K562 (cell line): ENCODE measurements at regions not wholly inside any gene's neighbourhood (a gene's known extent, or its start where the extent isn't known, plus 50 kb on each side); places are given as distances from the start of the nearest gene placed in this dataset.

ENCODE experiments used
- ATAC-seq: fragments of 200-7000 bp; cut with Tn5 transposase; 3 replicates; pipeline ENCODE4 v1.9.1; 2020; ENCODE audit warnings: moderate library complexity
- BruUV-seq: library from RNA; stranded (reverse); fragments of 400-500 nt; replicated peaks from 2 replicates; lab custom pipeline; 2021; lab: Mats Ljungman, UMichigan
- CTCF ChIA-PET: fragments of 300-600 bp; formaldehyde crosslinking; extraction: SDS; loops from one replicate; lab custom pipeline; 2021; ENCODE audit warnings: low intra/inter-chr PET ratio; lab: Yijun Ruan, JAX
- POLR2A ChIA-PET: fragments of 300-600, 350-650 bp; sonication (Branson Sonifier 250); formaldehyde crosslinking; extraction: SDS; loops from one replicate; lab custom pipeline; 2021; ENCODE audit warnings: antibody characterized with exemption, inconsistent platforms; lab: Yijun Ruan, JAX
- DNase-seq, 4 experiments: peaks; one replicate each; pipeline versions ENCODE4 v3.0.0 to v3.0.0-alpha.2; 2011 to 2018; ENCODE audit warnings: low spot score in 3 of 4, mixed read lengths in 3 of 4; ENCODE audit errors: extremely low read depth in 1 of 4
- FAIRE-seq: peaks from 2 replicates; lab custom pipeline; 2011; peaks lifted over from hg19 to GRCh38; lab: Jason Lieb, UNC
- H2AFZ ChIP-seq: 2 replicates; pipeline ENCODE4 v1.6.0; 2011; ENCODE audit warnings: low read depth, low read length, control low read depth, inconsistent platforms
- H3K27ac ChIP-seq: fragments of 200-600 bp; 3 replicates; pipeline ENCODE4 v1.8.0; 2011; ENCODE audit warnings: low read depth, mild to moderate bottlenecking, control low read depth, inconsistent platforms, low read length, moderate library complexity, mixed read lengths; ENCODE audit errors: extremely low read depth
- H3K27me3 ChIP-seq, 2 experiments: fragments of 300-600 bp in 1 of 2; 2 replicates in 1 of 2; 3 replicates in 1 of 2; pipeline versions ENCODE4 v1.6.0 to v1.8.0; 2011; ENCODE audit warnings: inconsistent platforms in 2 of 2, low read length in 2 of 2, mild to moderate bottlenecking in 1 of 2, mixed read lengths in 1 of 2, moderate library complexity in 1 of 2; ENCODE audit not compliant: control insufficient read depth in 2 of 2, insufficient read depth in 2 of 2
- H3K36me3 ChIP-seq: fragments of 300-600 bp; 3 replicates; pipeline ENCODE4 v1.8.0; 2011; ENCODE audit warnings: mild to moderate bottlenecking, low read length, inconsistent platforms; ENCODE audit not compliant: control insufficient read depth, insufficient read depth
- H3K4me1 ChIP-seq, 2 experiments: fragments of 200-600 bp in 1 of 2; replicated peaks in 1 of 2; 2 replicates in 1 of 2; 3 replicates in 1 of 2; pipeline versions ENCODE4 v1.5.1 to v1.8.0; 2011; ENCODE audit warnings: inconsistent platforms in 2 of 2, low read length in 2 of 2, mild to moderate bottlenecking in 1 of 2, mixed read lengths in 1 of 2, moderate library complexity in 1 of 2; ENCODE audit not compliant: control insufficient read depth in 2 of 2, insufficient read depth in 2 of 2
- H3K4me2 ChIP-seq: 2 replicates; pipeline ENCODE4 v1.6.1; 2011; ENCODE audit warnings: low read length, control low read depth, inconsistent platforms, mixed read lengths; ENCODE audit not compliant: insufficient read depth
- H3K4me3 ChIP-seq: fragments of 200-600 bp; sonication (generic), shearing (Covaris generic); 2 replicates; pipeline ENCODE4 v1.5.1; 2016; ENCODE audit warnings: control low read depth, inconsistent platforms
- H3K79me2 ChIP-seq: fragments of 200-600 bp; 3 replicates; pipeline ENCODE4 v1.8.0; 2011; ENCODE audit warnings: low read length, inconsistent platforms; ENCODE audit not compliant: control insufficient read depth, insufficient read depth
- H3K9ac ChIP-seq, 2 experiments: 2 replicates each; pipeline versions ENCODE4 v1.6.0 to v1.6.1; 2011; ENCODE audit warnings: low read depth in 2 of 2, low read length in 2 of 2, control low read depth in 1 of 2, inconsistent platforms in 1 of 2, mild to moderate bottlenecking in 1 of 2, mixed read lengths in 1 of 2; ENCODE audit not compliant: insufficient read depth in 1 of 2
- H3K9me1 ChIP-seq: one replicate; pipeline ENCODE4 v1.6.0; 2011; ENCODE audit warnings: inconsistent platforms, mild to moderate bottlenecking, low read length, moderate library complexity; ENCODE audit not compliant: control insufficient read depth, insufficient read depth
- H3K9me3 ChIP-seq: replicated peaks from 2 replicates; pipeline ENCODE4 v1.5.1; 2011; ENCODE audit warnings: low read depth, low read length, inconsistent platforms; ENCODE audit not compliant: control insufficient read depth, insufficient read depth
- H4K20me1 ChIP-seq: replicated peaks from 2 replicates; pipeline ENCODE4 v1.6.1; 2011; ENCODE audit warnings: low read length, inconsistent platforms, mixed read lengths; ENCODE audit not compliant: control insufficient read depth, insufficient read depth
- CBFA2T2 ChIP-seq: fragments of 450-650 bp; conservative IDR thresholded peaks from 2 replicates; pipeline ENCODE4 v1.6.1; 2017; ENCODE audit warnings: mild to moderate bottlenecking
- CBX3 ChIP-seq, 2 experiments: IDR thresholded peaks; 1 replicate in 1 of 2; 2 replicates in 1 of 2; pipeline ENCODE4 v1.6.1; 2012; ENCODE audit warnings: inconsistent platforms in 2 of 2, low read length in 2 of 2, borderline replicate concordance in 1 of 2, control low read depth in 1 of 2
- CBX5 ChIP-seq: IDR thresholded peaks from 2 replicates; pipeline ENCODE4 v1.6.1; 2014; ENCODE audit warnings: low read depth, borderline replicate concordance
- GATAD2B ChIP-seq: fragments of 450-650 bp; IDR thresholded peaks from 2 replicates; pipeline ENCODE4 v1.6.1; 2017; ENCODE audit warnings: mild to moderate bottlenecking, borderline replicate concordance
- LCOR ChIP-seq: sonication (generic); formaldehyde crosslinking; IDR thresholded peaks from 2 replicates; pipeline ENCODE4 v1.8.0; 2022; ENCODE audit warnings: mild to moderate bottlenecking, missing genetic modification reagents
- MCM5 ChIP-seq: fragments of 450-650 bp; IDR thresholded peaks from 2 replicates; pipeline ENCODE4 v1.6.1; 2016; ENCODE audit warnings: low read depth
- RCOR1 ChIP-seq, 2 experiments: IDR thresholded peaks; 2 replicates each; pipeline ENCODE4 v1.6.1; 2012; ENCODE audit warnings: low read depth in 2 of 2, low read length in 2 of 2, borderline replicate concordance in 1 of 2, improper control_type of control experiment in 1 of 2
- SIX5 ChIP-seq, 2 experiments: IDR thresholded peaks; 2 replicates each; pipeline ENCODE4 v1.6.1; 2011; ENCODE audit warnings: low read length in 2 of 2, borderline replicate concordance in 1 of 2, low read depth in 1 of 2, mild to moderate bottlenecking in 1 of 2, moderate library complexity in 1 of 2; ENCODE audit not compliant: insufficient read depth in 1 of 2
- TAF15 ChIP-seq: fragments of 200-400 bp; formaldehyde crosslinking; IDR thresholded peaks from 2 replicates; pipeline ENCODE4 v1.6.1; 2017; ENCODE audit warnings: mild to moderate bottlenecking, low read depth, low read length, moderate library complexity
- whole genome bisulfite sequencing: fragments of 100-300 bp; shearing (Covaris generic); methylation state at CpG from one replicate; pipeline ENCODE4 v1.1.6; 2016; ENCODE audit warnings: low coverage, mixed read lengths; ENCODE audit not compliant: insufficient coverage; ENCODE audit errors: missing lambda C conversion rate; 5-methylcytosine and 5-hydroxymethylcytosine counted together
- in situ Hi-C: fragments of 300-500 bp; cut with MboI; formaldehyde crosslinking; loops from 4 replicates; pipeline ENCODE4 v1.15.0; 2018; ENCODE audit warnings: inconsistent platforms, mixed read lengths
- intact Hi-C: fragments of 100-400 bp; cut with micrococcal nuclease; formaldehyde crosslinking; loops from 2 replicates; pipeline ENCODE4 v1.14.2; 2022
- TF ChIP-seq, protein P1 (sequence below), 2 experiments: fragments of 450-650 bp; conservative IDR thresholded peaks; 2 replicates each; pipeline ENCODE4 v1.6.1; 2017; ENCODE audit warnings: mild to moderate bottlenecking in 2 of 2, moderate library complexity in 2 of 2
- TF ChIP-seq, protein P2 (sequence below): fragments of 250-450 bp; sonication (Bioruptor Pico); IDR thresholded peaks from 2 replicates; pipeline ENCODE4 v1.8.0; 2021; ENCODE audit warnings: moderate library complexity, mild to moderate bottlenecking, inconsistent platforms
- TF ChIP-seq, protein P3 (sequence below): fragments of 250-450 bp; sonication (Bioruptor Pico); IDR thresholded peaks from 2 replicates; pipeline ENCODE4 v1.5.0; 2021; ENCODE audit warnings: mild to moderate bottlenecking, borderline replicate concordance
- TF ChIP-seq, protein P4 (sequence below), 2 experiments: fragments of 250-450 bp in 1 of 2; fragments of 450-650 bp in 1 of 2; sonication (Bioruptor Pico) in 1 of 2; IDR thresholded peaks; 2 replicates each; pipeline versions ENCODE4 v1.6.1 to v1.8.0; 2016 to 2021; ENCODE audit warnings: mild to moderate bottlenecking in 2 of 2, moderate library complexity in 2 of 2, missing compliant biosample characterization in 1 of 2, missing genetic modification characterization in 1 of 2

DNA sequence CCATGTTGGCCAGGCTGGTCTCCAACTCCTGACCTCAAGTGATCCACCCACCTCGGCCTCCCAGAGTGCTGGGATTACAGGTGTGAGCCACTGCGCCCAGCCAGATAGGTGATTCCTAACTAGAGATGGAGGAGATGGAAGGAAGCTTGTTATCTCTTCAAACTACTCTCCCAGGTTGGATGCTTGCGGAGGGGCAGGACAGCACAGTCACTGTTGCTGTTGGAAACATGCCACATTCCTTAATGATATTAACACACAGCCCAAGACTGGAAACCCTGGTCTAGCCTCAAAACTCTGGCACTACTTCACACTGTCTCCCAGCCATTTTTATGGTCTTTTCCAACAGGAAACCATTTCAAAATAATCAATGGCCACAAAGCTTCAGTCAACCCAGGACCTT is 468.8 kb upstream of the NRP1 start (continued):
- TF ChIP-seq, protein P1, sequence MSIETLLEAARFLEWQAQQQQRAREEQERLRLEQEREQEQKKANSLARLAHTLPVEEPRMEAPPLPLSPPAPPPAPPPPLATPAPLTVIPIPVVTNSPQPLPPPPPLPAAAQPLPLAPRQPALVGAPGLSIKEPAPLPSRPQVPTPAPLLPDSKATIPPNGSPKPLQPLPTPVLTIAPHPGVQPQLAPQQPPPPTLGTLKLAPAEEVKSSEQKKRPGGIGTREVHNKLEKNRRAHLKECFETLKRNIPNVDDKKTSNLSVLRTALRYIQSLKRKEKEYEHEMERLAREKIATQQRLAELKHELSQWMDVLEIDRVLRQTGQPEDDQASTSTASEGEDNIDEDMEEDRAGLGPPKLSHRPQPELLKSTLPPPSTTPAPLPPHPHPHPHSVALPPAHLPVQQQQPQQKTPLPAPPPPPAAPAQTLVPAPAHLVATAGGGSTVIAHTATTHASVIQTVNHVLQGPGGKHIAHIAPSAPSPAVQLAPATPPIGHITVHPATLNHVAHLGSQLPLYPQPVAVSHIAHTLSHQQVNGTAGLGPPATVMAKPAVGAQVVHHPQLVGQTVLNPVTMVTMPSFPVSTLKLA (conservative IDR thresholded peaks at IDR 0.05), result no peak
- TF ChIP-seq TAF15 (no peak), CBX3 (IDR thresholded peaks at IDR 0.05; ENCODE audit: borderline replicate concordance in 1 of 2, low read length in 2 of 2) (no peak), MCM5 (no peak), SIX5 (IDR thresholded peaks at IDR 0.05; ENCODE audit: borderline replicate concordance in 1 of 2, insufficient read depth in 1 of 2, low read depth in 1 of 2, low read length in 2 of 2) (no peak)
- TF ChIP-seq, protein P2, sequence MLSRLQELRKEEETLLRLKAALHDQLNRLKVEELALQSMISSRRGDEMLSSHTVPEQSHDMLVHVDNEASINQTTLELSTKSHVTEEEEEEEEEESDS (CRISPR knock-in tag), result no peak

DNA sequence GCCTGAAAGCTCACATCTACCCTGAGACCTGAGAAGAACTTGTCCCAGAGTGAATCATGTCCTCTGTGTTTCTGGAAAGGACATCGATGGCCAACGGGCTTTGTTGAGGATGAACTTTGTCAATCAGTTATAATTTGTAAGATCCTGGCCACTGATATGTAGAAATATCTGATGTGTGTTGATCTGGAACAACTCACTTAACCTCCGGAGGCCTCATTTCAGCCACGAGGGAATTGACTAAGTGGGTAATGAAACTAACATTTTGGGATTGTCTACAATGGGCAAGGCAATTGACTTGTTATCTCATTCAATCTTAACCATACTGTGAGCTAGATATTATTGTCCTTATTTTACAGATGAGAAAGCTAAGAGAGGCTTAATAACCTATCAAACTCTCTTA is 468.1 kb upstream of the NRP1 start:
- CTCF ChIA-PET, result no interaction called here
- in situ Hi-C loops, result no loop called here
- intact Hi-C loops, result no loop called here
- H3K9me3 ChIP-seq, result no peaks in the 10 kb centered on the region
- H3K9ac ChIP-seq, result no peak overlapping the region
- no TSS peak for BruUV-seq
- TF ChIP-seq GATAD2B (no peak), RCOR1 (IDR thresholded peaks at IDR 0.05; ENCODE audit: borderline replicate concordance in 1 of 2, low read depth in 2 of 2, low read length in 2 of 2) (no peak), CBFA2T2 (no peak), CBX5 (no peak), LCOR (CRISPR knock-in tag) (no peak)
- TF ChIP-seq, protein P3, sequence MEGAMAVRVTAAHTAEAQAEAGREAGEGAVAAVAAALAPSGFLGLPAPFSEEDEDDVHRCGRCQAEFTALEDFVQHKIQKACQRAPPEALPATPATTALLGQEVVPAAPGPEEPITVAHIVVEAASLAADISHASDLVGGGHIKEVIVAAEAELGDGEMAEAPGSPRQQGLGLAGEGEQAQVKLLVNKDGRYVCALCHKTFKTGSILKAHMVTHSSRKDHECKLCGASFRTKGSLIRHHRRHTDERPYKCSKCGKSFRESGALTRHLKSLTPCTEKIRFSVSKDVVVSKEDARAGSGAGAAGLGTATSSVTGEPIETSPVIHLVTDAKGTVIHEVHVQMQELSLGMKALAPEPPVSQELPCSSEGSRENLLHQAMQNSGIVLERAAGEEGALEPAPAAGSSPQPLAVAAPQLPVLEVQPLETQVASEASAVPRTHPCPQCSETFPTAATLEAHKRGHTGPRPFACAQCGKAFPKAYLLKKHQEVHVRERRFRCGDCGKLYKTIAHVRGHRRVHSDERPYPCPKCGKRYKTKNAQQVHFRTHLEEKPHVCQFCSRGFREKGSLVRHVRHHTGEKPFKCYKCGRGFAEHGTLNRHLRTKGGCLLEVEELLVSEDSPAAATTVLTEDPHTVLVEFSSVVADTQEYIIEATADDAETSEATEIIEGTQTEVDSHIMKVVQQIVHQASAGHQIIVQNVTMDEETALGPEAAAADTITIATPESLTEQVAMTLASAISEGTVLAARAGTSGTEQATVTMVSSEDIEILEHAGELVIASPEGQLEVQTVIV (CRISPR knock-in tag), result no peak
- TF ChIP-seq, protein P4, sequence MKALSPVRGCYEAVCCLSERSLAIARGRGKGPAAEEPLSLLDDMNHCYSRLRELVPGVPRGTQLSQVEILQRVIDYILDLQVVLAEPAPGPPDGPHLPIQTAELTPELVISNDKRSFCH (CRISPR knock-in tag; IDR thresholded peaks at IDR 0.05), result no peak
- TF ChIP-seq, protein P4 (tag; IDR thresholded peaks at IDR 0.05), result no peak
- TF ChIP-seq, protein P2 (CRISPR knock-in tag), result no peak
- no peaks in the 10 kb centered on the region for H4K20me1 ChIP-seq
- no peak overlapping the region for H3K4me2 ChIP-seq
- H3K4me1 ChIP-seq, result no peaks in the 10 kb centered on the region
- ATAC-seq (no peak), DNase-seq (no peak), FAIRE-seq (no peak)
- H3K27me3 ChIP-seq, result no peaks in the 10 kb centered on the region
- no peaks in the 10 kb centered on the region for H3K36me3 ChIP-seq
- H3K4me3 ChIP-seq, result no peak overlapping the region
- POLR2A ChIA-PET, result no interaction called here
- 0% methylated on average over 4 of the region's 4 CpGs for WGBS
- no peak overlapping the region for H2AFZ ChIP-seq
- H3K9me1 ChIP-seq, result no peaks in the 10 kb centered on the region
- H3K27ac ChIP-seq, result no peak overlapping the region
- H3K79me2 ChIP-seq, result no peaks in the 10 kb centered on the region
